SK-N-SH treated with all-trans-retinoic acid at 6 μM for 48 hours (cell line): ENCODE measurements at regions not wholly inside any gene's neighbourhood (a gene's known extent, or its start where the extent isn't known, plus 50 kb on each side); places are given as distances from the start of the nearest gene placed in this dataset.

Experiments
- ATAC-seq: fragments of 200-7000 bp; cut with Tn5 transposase; 3 replicates; pipeline ENCODE4 v1.9.1; 2020; ENCODE audit warnings: mild to moderate bottlenecking, moderate library complexity
- ARNTL ChIP-seq: fragments of 450-650 bp; formaldehyde crosslinking; IDR thresholded peaks from 2 replicates; pipeline ENCODE4 v1.5.0; 2020; ENCODE audit warnings: low read depth, mild to moderate bottlenecking, moderate library complexity, borderline replicate concordance
- BACH2 ChIP-seq: fragments of 250-450 bp; sonication (Bioruptor Pico); IDR thresholded peaks from 2 replicates; pipeline ENCODE4 v1.9.0; 2021; ENCODE audit warnings: mild to moderate bottlenecking, borderline replicate concordance
- ESRRG ChIP-seq: fragments of 250-450 bp; sonication (Bioruptor Pico); IDR thresholded peaks from 2 replicates; pipeline ENCODE4 v1.6.1; 2021; ENCODE audit warnings: mild to moderate bottlenecking
- ISL1 ChIP-seq: fragments of 250-450 bp; sonication (Bioruptor Pico); IDR thresholded peaks from 2 replicates; pipeline ENCODE4 v2.1.2; 2022; ENCODE audit warnings: mild to moderate bottlenecking, moderate library complexity
- OSR1 ChIP-seq: fragments of 250-450 bp; sonication (Bioruptor Pico); IDR thresholded peaks from 2 replicates; pipeline ENCODE4 v1.8.0; 2022; ENCODE audit warnings: moderate library complexity, mild to moderate bottlenecking, inconsistent platforms
- PPARA ChIP-seq: fragments of 250-450 bp; sonication (Bioruptor Pico); IDR thresholded peaks from 2 replicates; pipeline ENCODE4 v1.5.0; 2020; ENCODE audit warnings: mild to moderate bottlenecking, borderline replicate concordance
- RARB ChIP-seq: fragments of 250-450 bp; sonication (Bioruptor Pico); IDR thresholded peaks from 2 replicates; pipeline ENCODE4 v1.8.0; 2021; ENCODE audit warnings: mild to moderate bottlenecking, moderate library complexity
- TCF4 ChIP-seq: fragments of 250-450 bp; sonication (Bioruptor Pico); IDR thresholded peaks from 2 replicates; pipeline ENCODE4 v1.8.0; 2021; ENCODE audit warnings: mild to moderate bottlenecking, moderate library complexity, borderline replicate concordance
- TOX ChIP-seq: fragments of 250-450 bp; sonication (Bioruptor Pico); IDR thresholded peaks from 2 replicates; pipeline ENCODE4 v1.8.0; 2021; ENCODE audit warnings: mild to moderate bottlenecking, moderate library complexity, borderline replicate concordance
- ZC3H10 ChIP-seq: fragments of 250-450 bp; sonication (Bioruptor Pico); IDR thresholded peaks from 2 replicates; pipeline ENCODE4 v1.5.1; 2021; ENCODE audit warnings: mild to moderate bottlenecking, moderate library complexity
- ZFP3 ChIP-seq: fragments of 250-450 bp; sonication (Bioruptor Pico); IDR thresholded peaks from 2 replicates; pipeline ENCODE4 v1.5.0; 2020; ENCODE audit warnings: mild to moderate bottlenecking, moderate library complexity
- ZFP30 ChIP-seq: fragments of 450-650 bp; formaldehyde crosslinking; IDR thresholded peaks from 2 replicates; pipeline ENCODE4 v1.5.0; 2022; ENCODE audit warnings: mild to moderate bottlenecking, moderate library complexity
- ZNF565 ChIP-seq: fragments of 450-650 bp; formaldehyde crosslinking; conservative IDR thresholded peaks from 2 replicates; pipeline ENCODE4 v1.5.0; 2020; ENCODE audit warnings: low read depth, mild to moderate bottlenecking, moderate library complexity
- ZNF70 ChIP-seq: fragments of 450-650 bp; formaldehyde crosslinking; IDR thresholded peaks from 2 replicates; pipeline ENCODE4 v1.5.0; 2020; ENCODE audit warnings: mild to moderate bottlenecking, moderate library complexity
- ZNF8 ChIP-seq: fragments of 450-650 bp; formaldehyde crosslinking; IDR thresholded peaks from 2 replicates; pipeline ENCODE4 v1.5.0; 2020; ENCODE audit warnings: mild to moderate bottlenecking, moderate library complexity
- TF ChIP-seq, protein P1 (sequence below): fragments of 250-450 bp; sonication (Bioruptor Pico); IDR thresholded peaks from 2 replicates; pipeline ENCODE4 v1.5.0; 2020; ENCODE audit warnings: mild to moderate bottlenecking, moderate library complexity
- TF ChIP-seq, protein P2 (sequence below): fragments of 250-450 bp; sonication (Bioruptor Pico); IDR thresholded peaks from 2 replicates; pipeline ENCODE4 v1.5.1; 2021; ENCODE audit warnings: mild to moderate bottlenecking, moderate library complexity
- TF ChIP-seq, protein P3 (sequence below): fragments of 250-450 bp; sonication (Bioruptor Pico); IDR thresholded peaks from 2 replicates; pipeline ENCODE4 v1.8.0; 2021; ENCODE audit warnings: low read depth, mild to moderate bottlenecking, moderate library complexity, borderline replicate concordance
- TF ChIP-seq, protein P4 (sequence below): fragments of 250-450 bp; sonication (Bioruptor Pico); IDR thresholded peaks from 2 replicates; pipeline ENCODE4 v1.8.0; 2020; ENCODE audit warnings: mild to moderate bottlenecking, moderate library complexity, borderline replicate concordance

DNA sequence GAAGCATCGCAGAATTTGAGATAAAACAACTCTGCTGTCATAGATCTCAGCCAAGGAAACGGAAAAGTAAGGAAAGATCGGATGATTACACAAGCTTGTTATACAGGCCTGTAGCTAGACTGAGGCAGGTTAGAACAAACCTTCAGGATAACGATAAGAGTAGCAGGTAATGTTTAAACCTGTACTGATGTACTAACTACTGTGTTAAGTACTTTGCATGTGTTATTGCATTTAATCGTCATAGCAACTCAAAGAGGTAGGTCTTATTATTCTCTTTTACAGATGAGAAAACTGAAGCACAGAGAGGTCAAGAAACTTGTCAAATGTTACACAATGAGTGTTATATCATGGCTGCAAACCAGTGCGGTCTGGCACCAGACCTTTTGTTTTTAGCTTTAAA, 352.5 kb downstream of the GPAM start (continued):
- TF ChIP-seq TCF4 (CRISPR knock-in tag) = no peak
- no peak for TF ChIP-seq ZNF565 (CRISPR knock-in tag)
- TF ChIP-seq TOX (CRISPR knock-in tag) = no peak
- no peak for TF ChIP-seq PPARA (CRISPR knock-in tag)
- TF ChIP-seq, protein P1, sequence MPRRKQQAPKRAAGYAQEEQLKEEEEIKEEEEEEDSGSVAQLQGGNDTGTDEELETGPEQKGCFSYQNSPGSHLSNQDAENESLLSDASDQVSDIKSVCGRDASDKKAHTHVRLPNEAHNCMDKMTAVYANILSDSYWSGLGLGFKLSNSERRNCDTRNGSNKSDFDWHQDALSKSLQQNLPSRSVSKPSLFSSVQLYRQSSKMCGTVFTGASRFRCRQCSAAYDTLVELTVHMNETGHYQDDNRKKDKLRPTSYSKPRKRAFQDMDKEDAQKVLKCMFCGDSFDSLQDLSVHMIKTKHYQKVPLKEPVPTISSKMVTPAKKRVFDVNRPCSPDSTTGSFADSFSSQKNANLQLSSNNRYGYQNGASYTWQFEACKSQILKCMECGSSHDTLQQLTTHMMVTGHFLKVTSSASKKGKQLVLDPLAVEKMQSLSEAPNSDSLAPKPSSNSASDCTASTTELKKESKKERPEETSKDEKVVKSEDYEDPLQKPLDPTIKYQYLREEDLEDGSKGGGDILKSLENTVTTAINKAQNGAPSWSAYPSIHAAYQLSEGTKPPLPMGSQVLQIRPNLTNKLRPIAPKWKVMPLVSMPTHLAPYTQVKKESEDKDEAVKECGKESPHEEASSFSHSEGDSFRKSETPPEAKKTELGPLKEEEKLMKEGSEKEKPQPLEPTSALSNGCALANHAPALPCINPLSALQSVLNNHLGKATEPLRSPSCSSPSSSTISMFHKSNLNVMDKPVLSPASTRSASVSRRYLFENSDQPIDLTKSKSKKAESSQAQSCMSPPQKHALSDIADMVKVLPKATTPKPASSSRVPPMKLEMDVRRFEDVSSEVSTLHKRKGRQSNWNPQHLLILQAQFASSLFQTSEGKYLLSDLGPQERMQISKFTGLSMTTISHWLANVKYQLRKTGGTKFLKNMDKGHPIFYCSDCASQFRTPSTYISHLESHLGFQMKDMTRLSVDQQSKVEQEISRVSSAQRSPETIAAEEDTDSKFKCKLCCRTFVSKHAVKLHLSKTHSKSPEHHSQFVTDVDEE (CRISPR knock-in tag) = no peak
- no peak for TF ChIP-seq ARNTL (CRISPR knock-in tag)
- TF ChIP-seq, protein P2, sequence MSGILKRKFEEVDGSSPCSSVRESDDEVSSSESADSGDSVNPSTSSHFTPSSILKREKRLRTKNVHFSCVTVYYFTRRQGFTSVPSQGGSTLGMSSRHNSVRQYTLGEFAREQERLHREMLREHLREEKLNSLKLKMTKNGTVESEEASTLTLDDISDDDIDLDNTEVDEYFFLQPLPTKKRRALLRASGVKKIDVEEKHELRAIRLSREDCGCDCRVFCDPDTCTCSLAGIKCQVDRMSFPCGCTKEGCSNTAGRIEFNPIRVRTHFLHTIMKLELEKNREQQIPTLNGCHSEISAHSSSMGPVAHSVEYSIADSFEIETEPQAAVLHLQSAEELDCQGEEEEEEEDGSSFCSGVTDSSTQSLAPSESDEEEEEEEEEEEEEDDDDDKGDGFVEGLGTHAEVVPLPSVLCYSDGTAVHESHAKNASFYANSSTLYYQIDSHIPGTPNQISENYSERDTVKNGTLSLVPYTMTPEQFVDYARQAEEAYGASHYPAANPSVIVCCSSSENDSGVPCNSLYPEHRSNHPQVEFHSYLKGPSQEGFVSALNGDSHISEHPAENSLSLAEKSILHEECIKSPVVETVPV (CRISPR knock-in tag) = no peak
- no peak for TF ChIP-seq ZC3H10 (CRISPR knock-in tag)
- no peak for TF ChIP-seq ZNF8
- TF ChIP-seq OSR1 = no peak
- TF ChIP-seq RARB = no peak

DNA sequence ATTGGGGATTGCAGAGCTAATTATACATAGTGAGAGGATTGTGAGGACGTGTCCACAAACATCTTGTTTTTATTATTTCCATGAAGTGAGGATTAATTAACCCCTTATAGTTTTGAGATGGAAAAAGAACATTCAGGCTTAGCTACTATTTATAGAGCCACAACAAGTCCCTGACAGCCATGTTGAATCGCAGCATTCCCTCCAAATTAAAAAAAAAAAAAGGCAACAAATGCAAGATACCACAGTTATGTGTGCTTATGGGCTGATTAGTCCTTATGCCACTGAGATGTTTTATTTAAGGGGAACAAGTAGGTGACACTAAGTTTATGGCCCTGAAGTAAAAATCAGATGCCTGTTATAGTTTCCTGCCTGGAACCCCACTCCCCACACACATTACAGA, 350.3 kb downstream of the GPAM start:
- no peak for ATAC-seq
- TF ChIP-seq ZC3H10 (CRISPR knock-in tag) (no peak), ZFP3 (CRISPR knock-in tag) (no peak), PPARA (CRISPR knock-in tag) (no peak), OSR1 (no peak), ESRRG (CRISPR knock-in tag) (no peak), ZFP30 (CRISPR knock-in tag) (no peak), BACH2 (no peak), TOX (CRISPR knock-in tag) (no peak), ZNF70 (no peak), ISL1 (CRISPR knock-in tag) (no peak)
- TF ChIP-seq, protein P3, sequence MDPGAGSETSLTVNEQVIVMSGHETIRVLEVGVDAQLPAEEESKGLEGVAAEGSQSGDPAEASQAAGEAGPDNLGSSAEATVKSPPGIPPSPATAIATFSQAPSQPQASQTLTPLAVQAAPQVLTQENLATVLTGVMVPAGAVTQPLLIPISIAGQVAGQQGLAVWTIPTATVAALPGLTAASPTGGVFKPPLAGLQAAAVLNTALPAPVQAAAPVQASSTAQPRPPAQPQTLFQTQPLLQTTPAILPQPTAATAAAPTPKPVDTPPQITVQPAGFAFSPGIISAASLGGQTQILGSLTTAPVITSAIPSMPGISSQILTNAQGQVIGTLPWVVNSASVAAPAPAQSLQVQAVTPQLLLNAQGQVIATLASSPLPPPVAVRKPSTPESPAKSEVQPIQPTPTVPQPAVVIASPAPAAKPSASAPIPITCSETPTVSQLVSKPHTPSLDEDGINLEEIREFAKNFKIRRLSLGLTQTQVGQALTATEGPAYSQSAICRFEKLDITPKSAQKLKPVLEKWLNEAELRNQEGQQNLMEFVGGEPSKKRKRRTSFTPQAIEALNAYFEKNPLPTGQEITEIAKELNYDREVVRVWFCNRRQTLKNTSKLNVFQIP = no peak
- TF ChIP-seq, protein P4, sequence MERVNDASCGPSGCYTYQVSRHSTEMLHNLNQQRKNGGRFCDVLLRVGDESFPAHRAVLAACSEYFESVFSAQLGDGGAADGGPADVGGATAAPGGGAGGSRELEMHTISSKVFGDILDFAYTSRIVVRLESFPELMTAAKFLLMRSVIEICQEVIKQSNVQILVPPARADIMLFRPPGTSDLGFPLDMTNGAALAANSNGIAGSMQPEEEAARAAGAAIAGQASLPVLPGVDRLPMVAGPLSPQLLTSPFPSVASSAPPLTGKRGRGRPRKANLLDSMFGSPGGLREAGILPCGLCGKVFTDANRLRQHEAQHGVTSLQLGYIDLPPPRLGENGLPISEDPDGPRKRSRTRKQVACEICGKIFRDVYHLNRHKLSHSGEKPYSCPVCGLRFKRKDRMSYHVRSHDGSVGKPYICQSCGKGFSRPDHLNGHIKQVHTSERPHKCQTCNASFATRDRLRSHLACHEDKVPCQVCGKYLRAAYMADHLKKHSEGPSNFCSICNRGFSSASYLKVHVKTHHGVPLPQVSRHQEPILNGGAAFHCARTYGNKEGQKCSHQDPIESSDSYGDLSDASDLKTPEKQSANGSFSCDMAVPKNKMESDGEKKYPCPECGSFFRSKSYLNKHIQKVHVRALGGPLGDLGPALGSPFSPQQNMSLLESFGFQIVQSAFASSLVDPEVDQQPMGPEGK (CRISPR knock-in tag) = no peak
- TF ChIP-seq, protein P1 (CRISPR knock-in tag) = no peak

DNA sequence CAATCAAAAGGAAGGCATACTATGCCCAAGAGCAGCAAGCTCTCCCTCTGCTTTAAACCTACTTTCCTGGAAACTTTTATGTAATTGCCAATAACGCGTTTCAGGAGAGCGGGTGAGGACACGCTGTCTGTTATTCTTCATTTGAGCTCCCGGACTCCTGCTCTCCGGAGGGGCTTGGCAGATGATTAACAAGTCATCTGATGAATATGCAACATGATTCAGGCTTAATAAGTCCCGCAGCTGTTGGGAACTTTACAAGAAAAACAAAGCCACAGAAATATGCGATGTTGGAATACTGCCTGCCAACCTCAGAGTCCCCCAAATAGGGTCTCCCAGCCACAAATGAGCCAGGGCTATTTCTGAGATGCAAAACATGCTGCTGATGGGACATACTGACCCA, 348.0 kb downstream of the GPAM start:
- ATAC-seq = no peak
- no peak for TF ChIP-seq TOX (CRISPR knock-in tag)
- TF ChIP-seq ZFP30 (CRISPR knock-in tag) = no peak
- no peak for TF ChIP-seq PPARA (CRISPR knock-in tag)
- TF ChIP-seq ZC3H10 (CRISPR knock-in tag) = no peak
- no peak for TF ChIP-seq TCF4 (CRISPR knock-in tag)
- no peak for TF ChIP-seq OSR1
